ENCODE measurements at regions not wholly inside any gene's neighbourhood (a gene's known extent, or its start where the extent isn't known, plus 50 kb on each side); places are given as distances from the start of the nearest gene placed in this dataset.
"Not testable (repeated sequence)": the region's sequence is repeated elsewhere in the genome, so short reads cannot be mapped to it uniquely, and the experiment has no call there.

DNA sequence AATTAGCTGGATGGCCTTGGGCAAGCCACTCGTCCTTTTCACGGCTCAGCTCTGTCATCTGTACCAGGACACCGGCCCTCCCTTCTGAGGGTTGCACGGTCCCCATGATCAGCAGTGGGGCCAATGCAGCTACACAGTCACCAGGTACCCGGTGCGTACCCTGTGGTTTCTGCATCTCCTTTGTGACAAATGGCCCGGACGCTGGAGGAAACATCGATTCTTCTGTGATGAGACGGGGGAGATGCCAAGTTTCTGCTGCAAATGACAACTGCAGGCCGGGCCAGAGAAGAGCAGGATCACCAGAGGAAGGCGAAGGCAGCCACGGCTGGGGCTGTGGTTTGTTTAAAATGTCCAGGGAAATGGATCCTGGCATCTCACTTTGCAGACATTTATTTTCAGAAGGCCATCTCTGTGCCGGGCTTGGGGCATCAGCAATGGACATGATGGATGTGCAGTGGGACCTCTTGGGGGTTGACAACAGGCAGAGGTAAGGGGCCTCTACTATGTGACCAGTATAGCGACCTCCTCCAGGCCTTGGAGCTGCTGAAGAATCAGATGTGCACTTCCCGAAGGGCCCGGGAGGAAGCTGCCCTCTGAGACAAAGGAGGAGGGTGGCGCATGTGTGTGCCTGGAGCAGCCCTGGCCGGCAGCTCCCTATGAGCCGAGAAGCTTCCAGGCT lies 221.9 kb upstream of the C1orf174 start:
- DNase-seq: no peak

DNA sequence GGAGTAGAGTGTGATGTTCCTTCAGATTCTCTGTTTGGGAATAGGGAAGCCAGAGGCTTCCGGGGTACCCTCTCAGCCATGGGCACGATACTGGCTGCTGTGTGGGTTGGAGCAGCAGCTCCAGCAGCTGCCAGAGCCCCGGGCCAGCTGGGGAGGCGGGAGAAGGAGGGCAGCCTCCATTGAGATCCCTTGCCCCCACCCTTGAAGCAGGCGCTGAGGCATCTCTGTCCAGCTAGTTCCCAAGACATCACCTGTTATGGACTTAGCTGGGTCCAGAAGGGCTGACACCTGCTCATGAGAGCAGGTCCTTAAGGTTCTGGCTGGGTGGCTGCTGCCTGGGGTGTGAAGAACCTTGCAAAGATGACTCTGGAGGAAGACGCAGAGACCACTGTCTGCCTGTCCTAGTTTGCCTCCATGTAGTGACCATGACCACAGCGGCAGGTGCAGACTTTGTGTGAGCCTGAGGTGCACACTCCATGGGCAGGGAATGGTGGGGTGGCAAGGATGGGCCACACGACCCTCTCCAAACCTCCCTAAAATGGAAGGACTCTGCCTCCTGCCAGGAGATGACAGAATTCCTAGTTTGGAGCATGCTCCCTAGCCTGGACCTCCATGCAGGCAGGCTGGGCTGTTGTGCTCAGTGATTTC lies 222.6 kb upstream of the C1orf174 start:
- no peak for DNase-seq

DNA sequence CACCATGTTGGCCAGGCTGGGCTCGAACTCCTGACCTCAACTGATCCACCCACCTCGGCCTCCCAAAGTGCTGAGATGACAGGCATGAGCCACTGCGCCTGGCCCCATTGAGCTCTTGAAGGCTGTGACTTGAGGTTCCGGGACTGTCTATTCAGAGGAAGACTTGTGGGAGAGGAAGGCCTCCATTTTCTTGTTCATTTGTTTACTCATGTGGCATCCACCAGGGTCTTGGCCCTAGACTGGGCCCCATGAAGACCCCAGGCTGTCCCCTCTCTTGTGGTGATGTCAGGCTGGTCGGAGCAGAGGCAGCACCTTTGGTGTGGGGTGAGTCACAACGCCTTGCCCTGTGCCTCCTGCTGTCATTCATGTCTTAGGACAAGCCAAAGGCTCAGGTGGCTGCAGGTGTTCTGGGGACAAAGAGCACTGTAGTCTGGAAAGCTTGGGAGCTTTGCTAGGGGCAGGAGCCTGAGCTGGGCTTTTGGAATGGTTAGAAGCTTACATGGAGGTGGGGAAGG lies 224.6 kb upstream of the C1orf174 start:
- no peak for DNase-seq

DNA sequence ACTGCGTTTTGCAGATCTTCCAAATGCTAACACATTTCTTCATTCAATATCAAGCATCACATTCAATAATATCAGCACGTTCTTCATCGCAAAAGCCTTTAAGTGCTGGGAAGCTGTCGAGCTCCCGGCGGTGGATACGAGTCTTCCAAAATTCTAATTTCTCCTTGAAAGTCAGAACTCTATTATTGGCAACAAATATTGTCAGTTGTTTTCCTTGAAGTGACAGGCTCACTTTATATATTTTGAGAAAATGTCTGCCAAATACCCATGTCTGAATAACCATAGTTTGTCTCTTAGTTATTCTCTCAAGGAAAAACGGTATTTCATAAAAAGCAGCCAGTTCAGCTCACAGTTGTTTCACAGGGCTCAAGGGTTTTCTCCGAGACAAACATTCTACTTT lies 226.2 kb upstream of the C1orf174 start:
- DNase-seq: no peak

DNA sequence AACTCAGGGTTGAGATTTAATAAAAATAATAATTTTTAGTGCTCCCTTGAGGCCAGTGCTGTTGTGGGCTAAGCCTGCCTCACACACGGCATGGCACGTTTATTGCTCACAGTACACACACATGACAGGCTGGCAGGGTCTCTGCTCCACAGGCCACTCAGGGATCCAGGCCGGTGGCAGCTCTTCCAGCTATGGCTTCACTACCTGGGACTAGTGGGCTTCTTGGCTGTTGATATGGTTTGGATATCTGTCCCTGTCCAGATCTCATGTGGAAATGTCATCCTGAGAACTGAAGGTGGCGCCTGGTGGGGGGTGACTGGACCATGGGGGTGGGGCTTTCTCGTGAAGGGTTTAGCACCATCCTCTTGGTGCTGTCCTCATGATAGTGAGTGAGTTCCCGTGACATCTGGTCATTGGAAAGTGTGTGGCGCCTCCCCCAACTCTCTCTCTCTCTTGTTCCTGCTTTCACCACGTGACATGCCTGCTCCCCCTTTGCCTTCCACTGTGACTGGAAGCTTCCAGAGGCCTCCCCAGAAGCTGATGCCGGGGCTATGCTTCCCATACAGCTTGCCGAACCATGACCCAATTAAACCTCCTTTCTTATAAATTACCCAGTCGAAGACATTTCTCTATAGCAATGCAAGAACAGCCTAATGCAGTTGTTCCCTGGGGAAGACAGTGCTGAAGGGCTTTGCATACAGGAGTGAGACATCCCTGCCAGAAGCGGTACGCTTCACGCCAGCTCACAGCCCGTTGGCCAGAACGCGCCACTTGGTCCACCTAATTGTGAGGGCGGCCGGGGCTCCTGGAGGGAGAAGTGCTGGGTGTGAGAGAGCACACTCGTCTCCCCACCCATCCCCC lies 226.9 kb upstream of the C1orf174 start:
- DNase-seq: no peak

DNA sequence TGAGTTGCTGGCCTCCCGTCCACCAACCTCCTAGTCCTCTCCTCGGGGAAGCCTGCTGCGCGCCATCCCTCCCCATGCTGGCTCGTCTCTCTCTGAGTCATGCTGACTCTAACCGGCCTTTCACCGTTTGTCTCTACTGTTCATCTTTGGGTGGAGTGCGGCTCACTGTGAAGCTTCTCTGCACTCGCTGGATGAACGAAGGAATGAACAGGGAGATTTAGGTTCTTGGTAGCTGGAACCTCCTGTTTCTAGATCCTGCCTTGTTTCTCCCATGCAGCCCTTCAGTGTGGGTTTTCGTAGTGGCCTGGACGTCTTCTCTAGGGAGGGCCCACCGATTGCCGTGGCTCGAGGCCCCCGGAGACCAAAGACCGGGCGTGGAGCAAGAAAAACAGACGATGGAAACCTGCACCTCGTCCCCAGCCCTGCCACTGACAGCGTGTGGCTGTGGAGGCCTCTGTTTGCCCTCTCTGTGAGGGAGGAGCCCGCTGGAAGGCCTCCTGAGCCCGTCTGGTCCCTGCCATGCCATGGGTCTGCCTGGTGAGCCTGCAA lies 227.6 kb upstream of the C1orf174 start:
- DNase-seq: no peak

DNA sequence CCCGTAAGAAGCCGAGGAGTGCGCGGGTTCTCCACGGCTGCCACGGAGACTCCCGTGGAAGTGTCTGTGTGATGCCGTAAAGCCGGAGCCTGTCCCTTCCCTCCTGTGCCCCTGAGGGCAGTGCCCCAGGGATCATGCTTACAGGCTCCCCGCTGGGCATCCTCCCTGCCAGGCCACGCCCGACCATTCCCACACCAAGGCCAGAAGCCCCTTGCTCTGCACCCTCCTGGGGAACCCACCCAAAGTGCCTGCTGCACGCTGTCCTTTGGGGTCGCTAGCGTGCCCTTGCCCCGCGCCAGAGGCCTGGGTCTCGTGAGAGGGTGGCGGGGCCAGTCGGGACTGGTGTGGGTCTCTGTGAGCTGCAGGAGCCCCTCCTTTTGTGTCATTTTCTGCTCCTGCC lies 228.5 kb upstream of the C1orf174 start:
- no peak for DNase-seq

DNA sequence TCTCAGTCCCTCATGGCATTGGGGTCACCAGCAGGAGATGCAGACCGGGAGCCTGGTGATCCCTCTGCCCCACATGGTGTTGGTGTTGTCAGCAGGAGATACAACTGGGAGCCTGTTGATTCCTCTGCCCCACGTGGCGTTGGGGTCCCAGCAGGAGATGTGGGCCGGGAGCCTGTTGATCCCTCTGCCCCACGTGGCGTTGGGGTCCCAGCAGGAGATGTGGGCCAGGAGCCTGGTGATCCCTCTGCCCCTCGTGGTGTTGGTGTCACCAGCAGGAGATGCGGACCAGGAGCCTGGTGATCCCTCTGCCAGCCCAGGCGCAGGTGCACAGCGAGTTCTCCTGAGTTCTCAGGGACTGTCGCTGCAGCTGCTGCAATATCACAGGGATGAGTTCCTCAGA lies 229.6 kb upstream of the C1orf174 start:
- no peak for DNase-seq

DNA sequence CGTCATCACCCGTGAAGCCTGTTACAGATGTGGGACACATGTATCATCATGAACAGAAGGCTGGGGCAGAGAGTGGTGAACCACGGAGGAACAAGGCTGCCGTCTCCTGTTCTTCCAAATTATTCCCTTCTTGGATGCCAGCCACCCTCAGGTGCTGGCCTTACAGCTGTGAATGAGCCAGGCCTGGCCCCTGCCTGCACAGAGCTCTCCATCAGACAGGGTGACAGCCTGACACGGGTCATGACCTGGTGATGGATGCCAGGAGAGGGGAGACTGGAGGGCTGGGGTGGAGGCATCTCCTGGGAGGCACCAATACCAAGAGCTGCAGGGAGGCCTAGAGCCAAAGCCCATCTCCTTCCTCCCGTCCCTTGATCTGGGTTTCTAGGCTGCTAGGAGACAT lies 230.0 kb upstream of the C1orf174 start:
- DNase-seq: no peak

DNA sequence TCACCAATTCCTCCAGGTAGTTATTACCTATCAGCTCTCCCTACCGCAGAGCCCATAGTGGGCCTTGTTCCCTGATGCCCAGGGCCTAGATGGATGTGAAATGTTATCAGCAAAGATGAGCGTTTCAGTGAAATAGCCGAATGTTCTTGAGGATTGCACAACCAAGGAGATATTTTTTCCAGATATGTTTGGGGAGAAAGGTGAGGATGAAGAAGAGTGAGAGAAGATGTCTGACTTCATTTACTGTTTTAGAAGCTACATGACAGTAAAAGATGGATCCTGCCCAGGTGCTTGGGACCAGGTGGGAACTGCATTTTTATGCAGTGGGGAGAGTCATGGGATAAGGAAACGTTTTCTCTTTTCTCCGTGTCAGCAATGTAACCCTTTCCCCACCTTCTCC lies 231.7 kb upstream of the C1orf174 start:
- DNase-seq: no peak

DNA sequence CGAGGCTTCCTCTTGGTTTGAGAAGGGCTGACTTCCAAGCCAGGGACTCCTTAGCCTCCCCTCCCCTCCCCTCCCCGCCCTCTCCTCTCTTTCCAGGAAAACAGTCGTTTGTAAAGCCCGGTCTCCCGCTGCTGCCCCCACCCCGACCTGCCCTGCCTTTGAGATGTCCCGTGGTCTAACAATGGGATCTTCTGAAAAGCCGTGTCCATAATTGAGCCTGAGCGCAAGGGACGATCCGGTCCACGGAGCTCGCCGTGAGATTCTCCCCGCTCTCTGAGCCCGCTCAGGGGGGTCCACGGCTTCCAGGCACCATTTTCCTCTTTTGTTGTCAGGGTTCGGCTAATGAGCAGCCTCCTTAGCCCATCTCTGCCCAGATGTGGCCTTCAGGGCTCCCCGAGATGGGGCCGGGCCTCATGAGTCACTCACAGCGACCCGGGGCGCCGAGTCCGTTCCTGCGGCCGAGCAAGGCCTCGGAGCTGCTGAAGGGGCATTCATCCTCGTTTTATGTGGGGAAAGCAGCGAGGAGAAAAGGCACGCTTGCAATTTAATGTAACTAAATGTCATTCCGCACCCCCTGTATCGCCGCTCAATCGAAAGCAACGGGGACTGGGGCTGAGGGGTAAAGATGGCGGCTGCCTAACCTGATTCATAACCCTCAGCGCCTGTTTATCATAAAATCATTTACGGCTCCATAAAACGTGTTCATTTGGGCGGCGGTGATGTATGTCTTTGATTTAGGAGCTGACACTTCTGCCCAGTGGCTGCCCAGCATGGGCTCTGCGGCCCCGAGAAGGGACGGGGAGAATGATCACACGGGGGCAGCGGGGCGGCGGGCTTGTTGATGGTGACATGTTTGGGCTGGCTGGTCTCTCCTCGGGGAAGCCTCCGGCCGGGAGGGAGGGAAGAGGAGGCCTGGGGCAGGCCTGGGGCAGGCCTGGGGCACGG lies 232.6 kb upstream of the C1orf174 start:
- no peak for DNase-seq

DNA sequence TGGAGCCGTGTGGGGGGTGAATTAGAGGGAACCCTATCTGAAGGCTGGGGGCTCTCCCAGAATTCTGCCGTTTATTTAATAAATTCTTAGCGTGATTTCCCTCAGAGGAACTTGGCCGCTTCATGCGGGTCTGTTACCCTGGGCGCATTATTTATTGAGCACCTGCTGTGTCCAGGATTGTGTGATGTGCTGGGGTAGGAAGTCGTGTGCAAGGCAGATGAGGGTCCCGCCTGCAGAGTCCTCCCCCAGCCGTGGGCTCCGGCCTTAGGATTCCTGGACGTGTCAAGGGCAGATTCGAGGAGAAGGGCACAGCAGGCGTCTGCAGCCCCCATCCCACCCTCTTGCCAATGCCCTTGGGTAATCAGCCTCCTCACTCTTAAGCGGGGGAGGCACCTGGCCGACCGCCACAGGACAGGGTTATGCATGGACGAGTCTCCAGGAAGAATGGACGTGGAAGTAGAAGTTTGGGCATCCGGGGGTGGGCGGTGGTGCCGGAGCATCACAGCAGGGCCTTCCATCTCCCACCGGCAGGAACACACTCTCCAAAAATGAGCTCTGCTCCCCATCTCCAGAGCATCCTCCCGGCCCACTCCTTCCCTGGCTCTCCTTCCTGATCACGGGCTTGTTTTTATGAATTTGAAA lies 233.3 kb upstream of the C1orf174 start:
- no peak for DNase-seq

DNA sequence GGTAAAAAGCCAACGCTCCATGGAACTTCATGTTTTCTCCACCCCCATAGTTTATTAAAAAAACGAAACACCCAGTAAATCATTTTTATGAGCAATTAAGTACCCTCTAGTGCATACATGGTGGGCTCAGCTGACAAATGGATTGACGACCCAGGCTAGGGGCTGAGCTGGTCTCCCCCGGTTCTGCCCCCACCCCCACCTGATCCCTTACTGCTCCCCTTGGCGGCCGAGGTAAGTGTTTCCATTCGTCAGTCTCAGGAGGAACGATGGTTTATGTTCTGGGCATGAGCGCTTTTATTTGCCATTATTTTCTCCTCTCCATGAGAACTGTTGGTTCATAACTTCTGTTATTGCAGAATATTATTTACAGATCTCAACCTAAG lies 233.9 kb upstream of the C1orf174 start:
- DNase-seq: no peak

DNA sequence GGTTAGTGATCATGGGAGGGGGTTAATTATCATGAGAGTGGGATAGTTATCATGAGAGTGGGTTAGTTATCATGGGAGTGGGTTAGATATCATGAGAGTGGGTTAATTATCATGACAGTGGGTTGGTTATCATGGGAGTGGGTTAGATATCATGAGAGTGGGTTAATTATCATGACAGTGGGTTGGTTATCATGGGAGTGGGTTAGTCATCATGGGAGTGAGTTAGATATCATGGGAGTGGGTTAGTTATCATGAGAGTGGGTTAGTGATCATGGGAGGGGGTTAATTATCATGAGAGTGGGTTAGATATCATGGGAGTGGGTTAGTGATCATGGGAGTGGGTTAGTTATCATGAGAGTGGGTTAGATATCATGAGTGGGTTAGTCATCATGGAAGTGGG lies 235.8 kb upstream of the C1orf174 start:
- not testable (repeated sequence) for DNase-seq

DNA sequence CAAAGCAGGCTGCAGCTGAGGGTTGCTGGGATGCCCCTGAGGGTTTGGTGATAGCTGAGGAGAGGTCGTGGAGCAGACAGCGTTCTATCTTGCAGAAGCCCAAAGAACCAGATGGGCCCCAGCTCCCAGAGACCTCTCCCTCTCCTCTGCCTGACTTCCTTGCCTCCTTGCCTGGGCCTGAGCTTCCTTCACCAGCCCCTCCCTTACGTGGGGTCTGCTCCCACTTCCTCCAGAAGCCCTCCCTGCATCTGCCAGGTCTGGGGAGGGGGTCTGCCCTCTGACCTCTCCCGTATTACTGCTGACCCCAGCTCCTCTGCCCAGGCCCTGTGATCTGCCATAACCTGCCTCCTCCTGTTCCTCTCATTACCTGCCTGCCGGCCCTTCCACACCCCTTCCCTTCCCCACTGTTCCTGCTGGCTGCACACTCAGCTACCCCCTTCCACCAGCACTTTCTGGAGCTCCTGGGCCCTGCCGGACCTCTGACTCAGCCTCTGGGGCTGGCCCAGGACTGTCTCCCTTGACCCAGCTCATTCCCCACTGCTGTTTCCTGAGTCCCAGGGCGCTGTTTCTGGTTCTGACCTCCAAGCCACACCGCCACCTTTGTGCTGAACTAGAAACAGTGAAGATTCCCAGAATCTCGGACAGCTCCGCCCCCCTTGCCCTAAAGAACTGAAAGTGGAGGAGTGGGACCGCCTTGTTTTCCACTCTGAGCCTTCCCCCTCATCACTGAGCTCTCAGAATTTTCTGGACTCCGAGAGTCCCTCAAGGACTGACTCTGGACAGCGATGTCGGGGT lies 237.7 kb upstream of the C1orf174 start:
- no peak for DNase-seq

DNA sequence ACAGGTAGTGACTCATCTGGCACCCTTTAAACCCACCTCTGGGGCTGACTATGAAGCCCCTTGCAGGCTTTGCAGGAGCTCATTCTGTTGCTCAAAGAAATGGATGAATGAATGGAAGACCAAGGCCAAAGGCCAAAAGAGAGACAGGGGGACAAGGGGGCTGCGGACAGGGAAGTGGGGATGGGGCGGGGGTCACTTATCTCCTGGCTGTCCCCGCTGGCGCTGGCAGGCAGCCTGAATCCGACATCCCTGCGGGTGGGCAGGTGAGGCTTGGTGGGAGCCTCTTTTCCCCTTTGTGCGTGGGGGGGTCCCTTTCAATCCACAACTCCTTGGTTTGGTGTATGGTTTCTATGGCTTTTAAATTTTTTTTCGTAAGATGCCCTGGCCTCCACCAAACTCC lies 239.6 kb upstream of the C1orf174 start:
- DNase-seq: no peak

DNA sequence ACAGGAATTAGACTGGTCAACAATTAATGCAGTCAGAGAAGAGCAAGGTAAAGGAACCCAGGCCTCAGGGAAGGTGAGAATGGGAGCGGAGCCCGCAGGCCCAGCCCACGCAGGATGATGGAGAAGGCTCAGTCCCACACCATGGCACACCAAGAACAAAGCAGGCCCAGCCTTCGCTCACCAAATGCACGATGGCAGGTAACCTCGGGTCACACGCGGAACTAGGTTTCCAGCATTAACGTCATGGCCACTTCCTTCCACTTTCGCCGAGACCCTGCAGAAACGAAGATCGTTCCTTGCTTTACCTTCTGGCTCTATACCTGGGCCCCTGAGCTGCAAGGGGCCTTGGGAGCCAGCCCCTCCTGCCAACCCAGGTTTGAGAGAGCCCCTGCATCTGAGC lies 240.2 kb upstream of the C1orf174 start:
- no peak for DNase-seq

DNA sequence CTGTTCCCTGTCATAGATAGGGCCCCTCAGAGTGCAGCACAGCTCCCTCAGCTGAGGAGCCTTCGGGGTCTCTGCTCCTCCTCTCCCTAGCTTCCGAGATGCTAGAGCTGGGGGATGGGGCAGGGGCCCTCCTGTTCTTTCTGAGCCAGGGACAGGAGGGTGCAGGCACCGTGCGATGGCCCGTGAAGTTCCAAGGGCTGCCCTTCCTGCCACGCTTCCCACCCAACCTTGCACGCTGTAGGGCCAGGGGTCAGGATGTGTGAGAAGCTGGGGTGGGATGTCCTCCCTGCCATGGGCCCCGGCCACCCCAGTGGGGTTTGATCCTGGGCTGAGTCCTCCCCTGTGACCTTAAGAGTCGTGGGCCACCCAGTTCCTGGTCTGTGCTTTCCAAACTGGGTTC lies 240.7 kb upstream of the C1orf174 start:
- DNase-seq: no peak

DNA sequence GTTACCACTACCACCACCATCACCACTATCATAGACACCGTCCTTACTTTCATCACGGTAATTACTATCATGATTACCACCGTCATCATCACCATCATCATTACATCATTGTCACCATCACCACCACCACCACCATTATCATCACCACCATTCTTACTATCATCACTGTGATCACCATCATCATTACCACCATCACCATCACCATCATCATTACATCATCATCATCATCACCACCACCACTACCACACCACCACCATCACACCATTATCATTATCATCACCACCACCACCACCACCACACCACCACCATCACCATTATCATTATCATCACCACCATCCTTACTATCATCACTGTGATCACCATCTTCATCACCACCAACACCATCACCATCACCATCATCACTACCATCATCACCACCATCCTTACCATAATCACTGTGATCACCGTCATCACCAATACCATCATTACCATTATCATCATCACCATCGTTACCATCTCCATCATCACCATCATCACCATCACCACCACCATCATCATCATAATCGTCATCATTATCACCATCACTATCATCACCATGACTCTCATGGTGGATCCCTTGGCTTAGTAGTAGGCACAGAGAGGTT lies 244.4 kb upstream of the C1orf174 start:
- no peak for DNase-seq

DNA sequence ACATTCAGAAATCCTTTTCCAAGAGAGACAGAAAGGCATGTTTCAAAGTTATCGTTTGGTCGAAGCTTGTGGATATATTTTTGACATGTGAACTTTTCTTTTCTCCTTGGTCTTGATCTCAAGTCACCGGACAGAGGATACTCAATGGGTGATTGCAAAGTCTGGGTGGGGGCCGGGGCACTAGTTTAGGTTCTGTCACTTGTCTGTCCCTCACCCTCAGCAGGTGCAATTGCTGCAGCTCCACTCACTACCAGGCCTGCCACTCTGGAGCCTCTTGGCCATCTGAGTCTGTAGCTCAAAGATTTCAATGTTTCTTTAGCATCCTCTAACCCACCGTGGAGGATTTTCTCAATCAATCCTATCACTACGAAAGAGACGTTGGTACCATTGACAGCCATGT lies 246.0 kb upstream of the C1orf174 start:
- no peak for DNase-seq

DNA sequence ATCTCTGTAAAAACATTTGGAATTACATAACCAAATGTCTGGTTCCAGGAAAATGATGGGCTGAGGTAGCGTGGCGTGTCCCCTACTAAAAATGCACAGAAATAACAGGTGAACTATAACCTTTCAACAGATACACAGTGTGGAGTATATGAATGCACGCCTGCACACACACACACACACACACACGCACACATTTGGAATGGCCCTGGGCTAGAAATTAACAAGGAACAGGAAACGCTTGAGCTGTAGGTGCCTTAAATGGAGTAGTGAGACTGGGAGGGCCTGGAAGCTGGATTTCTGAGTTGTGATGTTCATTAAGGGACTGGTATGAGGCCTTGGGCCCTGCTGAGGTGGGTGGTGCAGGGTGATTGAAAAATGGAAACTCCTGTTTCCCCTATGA lies 246.5 kb upstream of the C1orf174 start:
- no peak for DNase-seq
